Fibroblast of lung (primary cell): ENCODE measurements at regions not wholly inside any gene's neighbourhood (a gene's known extent, or its start where the extent isn't known, plus 50 kb on each side); places are given as distances from the start of the nearest gene placed in this dataset.
A peak's percentile ranks its signal among the peaks of the same experiment; 100 is the strongest.

ENCODE experiments used
- DNase-seq, 2 donors: peaks; one replicate each; pipeline versions ENCODE4 v3.0.0 to v3.0.0-alpha.2; 2010; ENCODE audit warnings: low read depth in 2 of 2
- H2AFZ ChIP-seq: 2 replicates; pipeline ENCODE4 v1.5.1; 2012; ENCODE audit warnings: low read length, control low read depth, inconsistent platforms
- H3K27ac ChIP-seq: 2 replicates; pipeline ENCODE4 v1.5.1; 2011; ENCODE audit warnings: low read length, control low read depth; ENCODE audit not compliant: insufficient read depth
- H3K27me3 ChIP-seq: 2 replicates; pipeline ENCODE4 v1.5.1; 2011; ENCODE audit warnings: mild to moderate bottlenecking, low read length; ENCODE audit not compliant: control insufficient read depth, insufficient read depth
- H3K36me3 ChIP-seq: 2 replicates; pipeline ENCODE4 v1.5.1; 2011; ENCODE audit warnings: low read length; ENCODE audit not compliant: control insufficient read depth, insufficient read depth
- H3K4me1 ChIP-seq: 2 replicates; pipeline ENCODE4 v1.5.1; 2011; ENCODE audit warnings: low read length; ENCODE audit not compliant: control insufficient read depth, insufficient read depth; ENCODE audit errors: extremely low read depth
- H3K4me2 ChIP-seq: 2 replicates; pipeline ENCODE4 v1.5.1; 2011; ENCODE audit warnings: low read length, control low read depth; ENCODE audit not compliant: insufficient read depth; ENCODE audit errors: extremely low read depth
- H3K4me3 ChIP-seq, 4 experiments: fragments of 200-600 bp in 1 of 4; sonication (generic) in 1 of 4; replicated peaks in 1 of 4; 2 replicates each; pipeline ENCODE4 v1.5.1; 2011 to 2016; ENCODE audit warnings: low read length in 4 of 4, low read depth in 3 of 4, mild to moderate bottlenecking in 3 of 4, control low read depth in 2 of 4, inconsistent platforms in 1 of 4, mixed read lengths in 1 of 4; ENCODE audit not compliant: insufficient read depth in 1 of 4; ENCODE audit errors: control extremely low read depth in 1 of 4
- H3K79me2 ChIP-seq: 2 replicates; pipeline ENCODE4 v1.5.1; 2012; ENCODE audit warnings: mild to moderate bottlenecking, low read length, inconsistent platforms; ENCODE audit not compliant: control insufficient read depth, insufficient read depth
- H3K9ac ChIP-seq: 2 replicates; pipeline ENCODE4 v1.5.1; 2011; ENCODE audit warnings: mild to moderate bottlenecking, low read length, control low read depth; ENCODE audit not compliant: insufficient read depth
- H3K9me3 ChIP-seq: 2 replicates; pipeline ENCODE4 v1.5.1; 2012; ENCODE audit warnings: low read depth, low read length; ENCODE audit not compliant: control insufficient read depth, insufficient read depth
- H4K20me1 ChIP-seq: 2 replicates; pipeline ENCODE4 v1.5.1; 2011; ENCODE audit warnings: low read length; ENCODE audit not compliant: control insufficient read depth, insufficient read depth; ENCODE audit errors: extremely low read depth
- EZH2 ChIP-seq: IDR thresholded peaks from 2 replicates; pipeline ENCODE4 v1.5.1; 2012; ENCODE audit warnings: low read length, control low read depth, mild to moderate bottlenecking; ENCODE audit errors: missing control alignments
- TF ChIP-seq, protein P1 (sequence below), 2 donors: IDR thresholded peaks in 1 of 2; conservative IDR thresholded peaks in 1 of 2; 1 replicate in 1 of 2; 2 replicates in 1 of 2; pipeline ENCODE4 v1.5.1; 2011 to 2012; ENCODE audit warnings: low read length in 2 of 2, control low read depth in 1 of 2, inconsistent platforms in 1 of 2, low read depth in 1 of 2, mild to moderate bottlenecking in 1 of 2

DNA sequence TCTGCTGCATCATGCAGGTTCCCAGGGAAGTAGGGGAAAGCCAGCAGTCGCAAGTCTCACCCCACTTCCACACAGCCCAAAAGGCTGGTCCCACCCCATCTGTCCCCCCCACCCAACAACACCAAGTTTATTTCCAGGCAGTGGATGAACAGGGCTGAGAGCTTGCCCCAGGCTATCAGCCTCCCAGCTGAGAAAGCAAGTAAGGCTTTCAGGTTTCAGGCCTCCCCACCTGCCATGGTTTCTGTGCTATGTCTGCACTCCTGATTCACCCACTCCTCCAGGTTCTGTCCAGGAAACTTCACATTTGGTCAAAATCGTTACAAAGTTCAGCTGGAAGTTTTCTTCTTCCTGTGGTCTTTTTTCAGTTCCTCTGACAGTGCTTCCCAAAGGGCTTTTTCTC, 97.5 kb upstream of the HS3ST3A1 start:
- Histone ChIP-seq H3K4me3 (no peak overlapping the region), H3K27me3 (no peaks in the 10 kb centered on the region), H3K36me3 (no peaks in the 10 kb centered on the region), H3K27ac (no peak overlapping the region), H4K20me1 (no peaks in the 10 kb centered on the region), H3K4me1 (peaks cover 3% of the 10 kb centered on the region), H2AFZ (no peak overlapping the region), H3K9ac (no peak overlapping the region), H3K9me3 (no peaks in the 10 kb centered on the region), H3K4me2 (no peak overlapping the region), H3K79me2 (no peaks in the 10 kb centered on the region)
- TF ChIP-seq EZH2, result no peak
- TF ChIP-seq, protein P1, sequence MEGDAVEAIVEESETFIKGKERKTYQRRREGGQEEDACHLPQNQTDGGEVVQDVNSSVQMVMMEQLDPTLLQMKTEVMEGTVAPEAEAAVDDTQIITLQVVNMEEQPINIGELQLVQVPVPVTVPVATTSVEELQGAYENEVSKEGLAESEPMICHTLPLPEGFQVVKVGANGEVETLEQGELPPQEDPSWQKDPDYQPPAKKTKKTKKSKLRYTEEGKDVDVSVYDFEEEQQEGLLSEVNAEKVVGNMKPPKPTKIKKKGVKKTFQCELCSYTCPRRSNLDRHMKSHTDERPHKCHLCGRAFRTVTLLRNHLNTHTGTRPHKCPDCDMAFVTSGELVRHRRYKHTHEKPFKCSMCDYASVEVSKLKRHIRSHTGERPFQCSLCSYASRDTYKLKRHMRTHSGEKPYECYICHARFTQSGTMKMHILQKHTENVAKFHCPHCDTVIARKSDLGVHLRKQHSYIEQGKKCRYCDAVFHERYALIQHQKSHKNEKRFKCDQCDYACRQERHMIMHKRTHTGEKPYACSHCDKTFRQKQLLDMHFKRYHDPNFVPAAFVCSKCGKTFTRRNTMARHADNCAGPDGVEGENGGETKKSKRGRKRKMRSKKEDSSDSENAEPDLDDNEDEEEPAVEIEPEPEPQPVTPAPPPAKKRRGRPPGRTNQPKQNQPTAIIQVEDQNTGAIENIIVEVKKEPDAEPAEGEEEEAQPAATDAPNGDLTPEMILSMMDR (conservative IDR thresholded peaks at IDR 0.05 in 1 of 2, IDR thresholded peaks at IDR 0.05 in 1 of 2; ENCODE audit: low read depth in 1 of 2, low read length in 2 of 2), result no peak
- DNase-seq, result no peak

DNA sequence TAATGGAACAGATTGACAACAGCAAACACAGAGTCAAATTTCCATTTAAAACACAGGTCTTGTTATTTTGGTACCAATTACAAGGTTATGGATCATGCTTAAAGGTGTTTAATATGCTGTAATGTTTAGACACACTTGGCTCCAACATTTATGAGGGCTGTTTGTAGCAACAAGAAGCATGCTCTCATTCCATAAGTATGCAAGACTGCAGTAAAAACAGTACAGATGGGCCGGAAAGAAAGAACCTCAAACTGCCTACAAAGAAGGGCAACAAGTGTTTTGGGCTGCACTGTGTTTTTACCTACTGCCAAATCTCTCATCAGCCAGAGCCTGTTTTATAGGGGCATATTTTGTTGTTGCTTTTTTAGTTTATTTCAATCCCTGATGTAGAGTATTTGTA, 100.5 kb upstream of the HS3ST3A1 start:
- no peaks in the 10 kb centered on the region for H3K27me3 ChIP-seq
- peak; percentile 52 to 72 for DNase-seq
- no peak overlapping the region for H3K9ac ChIP-seq
- H3K27ac ChIP-seq, result no peak overlapping the region
- TF ChIP-seq, protein P1 (conservative IDR thresholded peaks at IDR 0.05 in 1 of 2, IDR thresholded peaks at IDR 0.05 in 1 of 2; ENCODE audit: low read depth in 1 of 2, low read length in 2 of 2), result no peak
- TF ChIP-seq EZH2, result no peak
- no peaks in the 10 kb centered on the region for H3K79me2 ChIP-seq
- H3K4me2 ChIP-seq, result no peak overlapping the region
- H4K20me1 ChIP-seq, result no peaks in the 10 kb centered on the region
- no peaks in the 10 kb centered on the region for H3K9me3 ChIP-seq
- peaks cover 3% of the 10 kb centered on the region for H3K4me1 ChIP-seq
- H2AFZ ChIP-seq, result no peak overlapping the region
- no peak overlapping the region for H3K4me3 ChIP-seq
- no peaks in the 10 kb centered on the region for H3K36me3 ChIP-seq

DNA sequence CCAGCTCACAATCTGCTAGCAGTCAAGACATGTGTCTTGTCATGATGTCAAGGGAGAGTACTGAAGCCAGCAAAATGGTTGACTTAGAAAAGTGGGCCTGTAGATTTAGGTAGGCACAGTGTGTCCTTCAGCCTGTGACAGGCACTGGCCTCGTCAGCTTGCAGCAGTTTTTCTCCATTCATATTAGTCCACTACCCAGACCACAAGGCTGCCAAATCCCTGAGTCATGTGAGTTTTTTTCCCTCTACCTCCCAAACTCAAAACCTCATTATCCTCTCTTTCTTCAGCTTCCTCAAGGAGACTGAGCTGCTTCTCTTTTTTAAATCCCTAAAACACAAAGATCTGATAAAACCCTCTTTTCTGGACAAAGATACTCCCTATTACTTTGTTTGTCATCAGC, 102.6 kb upstream of the HS3ST3A1 start:
- TF ChIP-seq, protein P1 (conservative IDR thresholded peaks at IDR 0.05 in 1 of 2, IDR thresholded peaks at IDR 0.05 in 1 of 2; ENCODE audit: low read depth in 1 of 2, low read length in 2 of 2), result no peak
- no peak for TF ChIP-seq EZH2
- H3K27ac ChIP-seq, result no peak overlapping the region
- DNase-seq, result peak; percentile 60 to 87
- H3K36me3 ChIP-seq, result no peaks in the 10 kb centered on the region
- no peak overlapping the region for H3K4me3 ChIP-seq
- H2AFZ ChIP-seq, result peak overlapping the region; percentile 54
- no peaks in the 10 kb centered on the region for H3K27me3 ChIP-seq
- H3K9me3 ChIP-seq, result no peaks in the 10 kb centered on the region
- no peaks in the 10 kb centered on the region for H4K20me1 ChIP-seq
- H3K9ac ChIP-seq, result no peak overlapping the region
- no peaks in the 10 kb centered on the region for H3K79me2 ChIP-seq
- no peak overlapping the region for H3K4me2 ChIP-seq
- peaks cover 3% of the 10 kb centered on the region for H3K4me1 ChIP-seq
